ENCODE measurements at regions not wholly inside any gene's neighbourhood (a gene's known extent, or its start where the extent isn't known, plus 50 kb on each side); places are given as distances from the start of the nearest gene placed in this dataset.

- TF ChIP-seq CTCF (conservative IDR thresholded peaks at IDR 0.05; ENCODE audit: low read length) (no peak), EZH2phosphoT487 (IDR thresholded peaks at IDR 0.05; ENCODE audit: borderline replicate concordance, low read depth, low read length) (no peak)
Observed at GRCh38 chr4:163764569-163764968, 270.1 kb downstream of the TMA16 start.

Measured in OCI-LY7 (cell line).